ENCODE measurements at regions not wholly inside any gene's neighbourhood (a gene's known extent, or its start where the extent isn't known, plus 50 kb on each side); places are given as distances from the start of the nearest gene placed in this dataset.

- no peak for TF ChIP-seq CTCF (conservative IDR thresholded peaks at IDR 0.05 in 1 of 2, IDR thresholded peaks at IDR 0.05 in 1 of 2; ENCODE audit: extremely low read depth in 1 of 2, insufficient read depth in 1 of 2, low read depth in 1 of 2, low read length in 2 of 2)
- no peak for TF ChIP-seq EZH2 (IDR thresholded peaks at IDR 0.05; ENCODE audit: borderline replicate concordance, low read length)
Measured at GRCh38 chr12:77560714-77561113, 270.0 kb upstream of the NAV3 start.
